Transverse colon (tissue), 4 donors: ENCODE measurements at regions not wholly inside any gene's neighbourhood (a gene's known extent, or its start where the extent isn't known, plus 50 kb on each side); places are given as distances from the start of the nearest gene placed in this dataset.

Experiments
- DNase-seq: peaks from one replicate; pipeline ENCODE4 v3.0.0-alpha.2; 2019
- H3K27ac ChIP-seq, 4 donors: fragments of 200-600 bp; sonication (generic); 2 replicates each; pipeline ENCODE4 v1.5.1; 2016 to 2018; ENCODE audit warnings: inconsistent platforms in 4 of 4
- H3K27me3 ChIP-seq: fragments of 200-600 bp; sonication (generic); 2 replicates; pipeline ENCODE4 v1.5.1; 2017; ENCODE audit warnings: inconsistent platforms
- H3K36me3 ChIP-seq, 4 donors: fragments of 200-600 bp; sonication (generic); 2 replicates each; pipeline ENCODE4 v1.5.1; 2017 to 2019; ENCODE audit warnings: inconsistent platforms in 4 of 4
- H3K4me1 ChIP-seq, 4 donors: fragments of 200-600 bp; sonication (generic); 2 replicates each; pipeline ENCODE4 v1.5.1; 2017 to 2020; ENCODE audit warnings: inconsistent platforms in 4 of 4
- H3K4me3 ChIP-seq, 4 donors: fragments of 200-600 bp; sonication (generic); 1 replicate in 1 of 4; 2 replicates in 3 of 4; pipeline versions ENCODE4 v1.5.1 to v1.6.1; 2017 to 2019; ENCODE audit warnings: inconsistent platforms in 4 of 4
- H3K9me3 ChIP-seq, 2 donors: fragments of 200-600 bp; sonication (generic); 2 replicates each; pipeline ENCODE4 v1.5.1; 2017 to 2019; ENCODE audit warnings: inconsistent platforms in 2 of 2
- EP300 ChIP-seq: sonication (generic); formaldehyde crosslinking; IDR thresholded peaks from one replicate; pipeline ENCODE4 v1.6.1; 2017; ENCODE audit warnings: antibody characterized with exemption, low read depth
- POLR2A ChIP-seq: fragments of 450-650 bp; IDR thresholded peaks from one replicate; pipeline ENCODE4 v1.6.1; 2016; ENCODE audit warnings: antibody characterized with exemption, mild to moderate bottlenecking, moderate library complexity
- POLR2AphosphoS5 ChIP-seq, 3 donors: sonication (generic); formaldehyde crosslinking; IDR thresholded peaks; one replicate each; pipeline ENCODE4 v1.6.1; 2016; ENCODE audit warnings: antibody characterized with exemption in 3 of 3
- WGBS, 2 donors: methylation state at CpG; one replicate each; pipeline ENCODE4 v1.1.5; 2018; ENCODE audit warnings: low coverage in 1 of 2; 5-methylcytosine and 5-hydroxymethylcytosine counted together
- in situ Hi-C, 4 donors: fragments of 200-750 bp; cut with MboI; loops; one replicate each; pipeline versions ENCODE4 v1.15.0 to v1.15.1; 2017; ENCODE audit warnings: low sequenced_read_pairs in 3 of 4, low pct_ligation_motif_present in 1 of 4, low pct_unique_long_range_greater_than_20kb in 1 of 4
- intact Hi-C: fragments of 100-400 bp; cut with DNase I; formaldehyde crosslinking; loops from one replicate; pipeline ENCODE4 v1.15.1; 2023; ENCODE audit warnings: low total_unique reads
- TF ChIP-seq, protein P1 (sequence below), 5 experiments: fragments of 200-600 bp in 3 of 5; fragments of 450-650 bp in 2 of 5; sonication (generic) in 3 of 5; IDR thresholded peaks; 1 replicate in 2 of 5; 2 replicates in 3 of 5; pipeline ENCODE4 v1.5.1; 2016 to 2017; ENCODE audit warnings: antibody characterized with exemption in 5 of 5, inconsistent platforms in 3 of 5, mild to moderate bottlenecking in 2 of 5, moderate library complexity in 1 of 5

GRCh38 chr6:89015971-89016370 lies 52.6 kb upstream of the RNGTT start:
- 94 to 100% methylated on average over 2 of the region's 2 CpGs for WGBS, 2 donors
- DNase-seq: no peak
- H3K27ac ChIP-seq: no peak overlapping the region
- in situ Hi-C loops (no loop called here), intact Hi-C loops (no loop called here)
- H3K4me1 ChIP-seq: no peaks in the 10 kb centered on the region
- no peaks in the 10 kb centered on the region for H3K9me3 ChIP-seq
- H3K36me3 ChIP-seq: no peaks in the 10 kb centered on the region
- no peaks in the 10 kb centered on the region for H3K27me3 ChIP-seq
- no peak for TF ChIP-seq POLR2AphosphoS5 (IDR thresholded peaks at IDR 0.05)
- no peak for TF ChIP-seq EP300
- TF ChIP-seq POLR2A: no peak
- TF ChIP-seq, protein P1, sequence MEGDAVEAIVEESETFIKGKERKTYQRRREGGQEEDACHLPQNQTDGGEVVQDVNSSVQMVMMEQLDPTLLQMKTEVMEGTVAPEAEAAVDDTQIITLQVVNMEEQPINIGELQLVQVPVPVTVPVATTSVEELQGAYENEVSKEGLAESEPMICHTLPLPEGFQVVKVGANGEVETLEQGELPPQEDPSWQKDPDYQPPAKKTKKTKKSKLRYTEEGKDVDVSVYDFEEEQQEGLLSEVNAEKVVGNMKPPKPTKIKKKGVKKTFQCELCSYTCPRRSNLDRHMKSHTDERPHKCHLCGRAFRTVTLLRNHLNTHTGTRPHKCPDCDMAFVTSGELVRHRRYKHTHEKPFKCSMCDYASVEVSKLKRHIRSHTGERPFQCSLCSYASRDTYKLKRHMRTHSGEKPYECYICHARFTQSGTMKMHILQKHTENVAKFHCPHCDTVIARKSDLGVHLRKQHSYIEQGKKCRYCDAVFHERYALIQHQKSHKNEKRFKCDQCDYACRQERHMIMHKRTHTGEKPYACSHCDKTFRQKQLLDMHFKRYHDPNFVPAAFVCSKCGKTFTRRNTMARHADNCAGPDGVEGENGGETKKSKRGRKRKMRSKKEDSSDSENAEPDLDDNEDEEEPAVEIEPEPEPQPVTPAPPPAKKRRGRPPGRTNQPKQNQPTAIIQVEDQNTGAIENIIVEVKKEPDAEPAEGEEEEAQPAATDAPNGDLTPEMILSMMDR (IDR thresholded peaks at IDR 0.05): no peak
- H3K4me3 ChIP-seq: no peak overlapping the region

DNA sequence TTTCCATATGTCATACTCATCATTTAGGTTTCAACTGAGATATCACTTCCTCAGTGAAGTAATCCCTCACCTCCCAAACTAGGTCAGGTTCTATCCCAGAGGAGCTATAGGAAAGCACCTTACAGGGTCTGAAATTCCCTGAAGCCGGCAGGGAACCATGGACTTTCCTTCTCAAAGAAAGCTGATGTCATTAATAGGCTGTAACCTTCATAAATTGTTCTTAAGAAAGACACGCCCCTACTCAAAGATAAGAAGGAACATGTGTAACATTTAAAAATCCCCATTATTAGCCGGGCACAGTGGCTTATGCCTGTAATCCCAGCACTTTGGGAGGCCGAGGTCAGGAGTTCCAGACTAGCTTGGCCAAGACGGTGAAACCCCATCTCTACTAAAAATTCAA lies 50.0 kb upstream of the RNGTT start:
- H3K27ac ChIP-seq: no peak overlapping the region
- in situ Hi-C loops (no loop called here), intact Hi-C loops (no loop called here)
- no peaks in the 10 kb centered on the region for H3K36me3 ChIP-seq
- WGBS, 2 donors: 65 to 73% methylated on average over 2 to 5 of the region's 5 CpGs
- H3K4me1 ChIP-seq: peaks cover 0 to 1% (median 0%) of the 10 kb centered on the region in 4 donors
- no peaks in the 10 kb centered on the region for H3K27me3 ChIP-seq
- TF ChIP-seq, protein P1 (IDR thresholded peaks at IDR 0.05): no peak
- TF ChIP-seq EP300: no peak
- no peak for TF ChIP-seq POLR2A
- no peak for TF ChIP-seq POLR2AphosphoS5 (IDR thresholded peaks at IDR 0.05)
- no peak overlapping the region for H3K4me3 ChIP-seq
- no peaks in the 10 kb centered on the region for H3K9me3 ChIP-seq
- DNase-seq: no peak
